NB4 (cell line): ENCODE measurements at regions not wholly inside any gene's neighbourhood (a gene's known extent, or its start where the extent isn't known, plus 50 kb on each side); places are given as distances from the start of the nearest gene placed in this dataset.
A peak's percentile ranks its signal among the peaks of the same experiment; 100 is the strongest.
"Not testable (repeated sequence)": the region's sequence is repeated elsewhere in the genome, so short reads cannot be mapped to it uniquely, and the experiment has no call there.

Experiments used
- DNase-seq: peaks from one replicate; pipeline ENCODE4 v3.0.0; 2010; ENCODE audit warnings: low read depth
- H3K4me3 ChIP-seq: one replicate; pipeline ENCODE4 v1.5.1; 2011; ENCODE audit warnings: mild to moderate bottlenecking, low read depth, low read length, moderate library complexity
- CTCF ChIP-seq: IDR thresholded peaks from one replicate; pipeline ENCODE4 v1.5.1; 2012; ENCODE audit warnings: low read depth, low read length
- MAX ChIP-seq: IDR thresholded peaks from 2 replicates; pipeline ENCODE4 v1.6.1; 2011; ENCODE audit warnings: low read depth, low read length
- MYC ChIP-seq: IDR thresholded peaks from 2 replicates; pipeline ENCODE4 v1.6.1; 2011; ENCODE audit warnings: low read depth, low read length
- POLR2A ChIP-seq: IDR thresholded peaks from 2 replicates; pipeline ENCODE4 v1.6.1; 2011; ENCODE audit warnings: mild to moderate bottlenecking; ENCODE audit not compliant: insufficient read length; ENCODE audit errors: extremely low read depth

DNA sequence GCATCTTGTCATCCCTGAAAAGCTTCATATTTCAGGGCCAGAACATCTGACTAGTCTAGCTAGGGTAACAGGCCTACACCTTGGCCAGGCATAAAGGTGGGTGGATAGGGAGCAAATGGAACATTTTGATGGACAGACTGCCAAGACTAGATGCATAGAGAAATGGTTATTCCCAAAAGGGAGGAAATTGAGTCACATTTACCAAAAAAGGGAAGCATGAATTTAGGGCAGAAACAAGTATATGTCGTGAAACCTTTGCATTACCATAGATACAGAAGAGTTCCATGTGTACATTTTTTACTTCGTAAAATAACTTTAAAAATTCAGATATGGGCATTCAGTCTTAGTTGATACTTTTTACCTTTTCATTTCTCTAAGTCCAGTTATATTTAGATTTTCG is 101.3 kb upstream of the ZEB2 start:
- no peak for DNase-seq
- no peak overlapping the region for H3K4me3 ChIP-seq
- TF ChIP-seq MYC (no peak), CTCF (no peak), MAX (no peak), POLR2A (no peak)

DNA sequence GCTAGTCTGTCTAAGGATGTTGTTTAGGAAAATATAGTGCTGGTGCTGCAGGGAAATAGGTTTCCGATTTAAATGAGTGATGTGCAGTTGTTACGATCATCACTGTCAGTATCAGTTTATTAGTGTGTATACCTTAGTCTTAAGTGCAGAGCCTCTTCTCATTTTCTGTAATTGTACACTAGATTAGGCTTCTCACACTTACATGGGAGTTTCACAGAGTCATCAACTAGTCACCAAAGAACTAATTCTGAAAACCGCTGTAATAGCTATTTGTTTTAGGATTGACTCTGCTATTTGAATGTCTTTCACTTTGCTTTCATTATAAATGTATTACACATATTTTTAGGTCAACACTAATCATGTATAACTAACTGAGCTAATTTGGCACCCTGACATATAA is 99.8 kb upstream of the ZEB2 start:
- no peak overlapping the region for H3K4me3 ChIP-seq
- TF ChIP-seq MAX (no peak), POLR2A (no peak), CTCF (no peak), MYC (no peak)
- no peak for DNase-seq

GRCh38 chr2:144617171-144617570 is 97.3 kb upstream of the ZEB2 start:
- H3K4me3 ChIP-seq, DNase-seq: not testable (repeated sequence)

DNA sequence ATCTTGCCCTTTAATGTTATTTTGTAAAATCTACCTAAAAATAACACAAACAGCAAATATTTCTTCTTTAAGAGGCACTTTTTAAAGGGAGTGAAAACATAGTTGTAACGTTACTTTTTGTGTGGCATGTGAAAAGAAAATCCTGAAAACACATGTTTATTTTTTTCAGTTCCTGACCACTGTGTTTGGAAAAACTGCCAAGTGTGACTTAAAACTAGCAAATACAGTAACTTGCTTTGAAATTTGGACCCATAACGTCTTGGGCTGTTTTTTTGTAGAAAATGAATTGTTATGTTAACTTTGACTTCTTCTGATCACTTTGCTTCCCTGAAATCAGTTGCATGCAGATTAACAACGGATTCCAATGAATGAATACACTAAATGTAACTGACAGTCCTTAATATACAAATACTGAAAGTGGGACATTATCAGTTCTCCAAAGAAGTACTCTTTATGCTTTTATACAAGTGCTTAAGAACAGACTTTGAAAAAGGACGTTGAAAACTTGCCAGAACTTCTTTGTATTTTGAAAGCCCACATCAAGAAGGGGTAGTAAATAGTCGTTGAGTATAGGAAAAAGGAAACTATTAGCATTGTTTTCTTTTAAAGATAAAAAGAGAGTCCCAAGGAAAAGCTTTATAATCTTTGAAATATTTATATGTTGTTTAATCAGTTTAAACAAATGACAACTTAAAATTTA is 96.1 kb upstream of the ZEB2 start:
- DNase-seq, result no peak
- H3K4me3 ChIP-seq, result no peak overlapping the region
- no peak for TF ChIP-seq MAX
- TF ChIP-seq POLR2A, result no peak
- TF ChIP-seq MYC, result no peak
- TF ChIP-seq CTCF, result no peak

DNA sequence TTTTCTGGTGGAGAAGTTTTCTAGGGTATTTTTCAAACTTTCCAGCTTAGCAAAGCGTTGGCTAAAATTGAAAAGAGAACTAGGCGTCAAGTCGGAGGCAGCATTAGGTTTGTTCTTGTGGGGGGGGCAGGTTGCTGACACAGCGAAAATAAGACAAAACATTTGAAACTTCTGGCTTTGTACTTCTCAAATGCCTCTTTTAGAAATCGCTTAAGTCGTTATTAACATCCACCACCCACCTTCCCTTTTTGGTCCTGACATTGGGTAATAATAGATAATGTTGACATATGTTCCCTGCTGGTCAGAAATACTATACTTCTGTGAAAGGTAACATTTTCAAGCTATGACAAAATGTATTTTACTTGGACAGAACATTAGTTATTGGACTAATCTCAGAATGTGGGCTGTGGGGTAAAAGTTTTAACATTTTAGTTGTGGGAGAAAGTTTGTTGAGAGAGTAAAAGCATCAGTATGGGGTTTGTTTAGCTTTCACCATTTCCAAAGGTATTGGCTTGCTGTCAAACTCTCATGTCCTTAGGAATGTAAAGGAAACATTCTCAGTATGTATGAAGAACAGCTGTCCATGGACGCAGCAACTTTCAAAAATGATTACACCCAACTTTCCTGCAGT is 88.1 kb upstream of the ZEB2 start:
- DNase-seq, result peak; percentile 29
- no peak for TF ChIP-seq CTCF
- no peak for TF ChIP-seq POLR2A
- no peak for TF ChIP-seq MYC
- no peak for TF ChIP-seq MAX
- H3K4me3 ChIP-seq, result no peak overlapping the region

DNA sequence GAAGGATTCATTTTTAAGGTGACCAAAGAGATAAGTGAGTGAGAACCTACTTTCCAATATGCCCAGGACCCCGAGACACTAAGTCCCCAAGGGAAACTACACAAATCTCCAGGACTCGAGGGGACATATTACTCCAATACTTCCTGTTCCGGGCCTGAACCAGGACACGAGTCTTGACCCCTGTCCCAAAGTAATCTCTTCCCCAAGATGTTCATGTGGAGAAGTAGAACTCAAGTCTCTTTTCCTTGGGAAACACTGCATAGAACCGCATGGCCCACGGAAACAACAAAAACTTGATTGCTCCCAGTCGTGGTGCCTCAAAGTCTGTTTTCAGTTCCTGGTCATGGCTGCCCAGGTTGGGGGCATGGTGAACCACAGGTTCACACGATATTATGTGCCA is 87.2 kb upstream of the ZEB2 start:
- no peak overlapping the region for H3K4me3 ChIP-seq
- TF ChIP-seq POLR2A (no peak), CTCF (no peak), MYC (no peak), MAX (no peak)
- no peak for DNase-seq
